NCI-H187 treated with DMSO at 0.1 percent for 48 hours (cell line): ENCODE measurements at regions not wholly inside any gene's neighbourhood (a gene's known extent, or its start where the extent isn't known, plus 50 kb on each side); places are given as distances from the start of the nearest gene placed in this dataset.
"Not testable (repeated sequence)": the region's sequence is repeated elsewhere in the genome, so short reads cannot be mapped to it uniquely, and the experiment has no call there.

Source experiments
- DNase-seq: peaks from one replicate; lab custom pipeline; 2025; lab: John Stamatoyannopoulos, UW

DNA sequence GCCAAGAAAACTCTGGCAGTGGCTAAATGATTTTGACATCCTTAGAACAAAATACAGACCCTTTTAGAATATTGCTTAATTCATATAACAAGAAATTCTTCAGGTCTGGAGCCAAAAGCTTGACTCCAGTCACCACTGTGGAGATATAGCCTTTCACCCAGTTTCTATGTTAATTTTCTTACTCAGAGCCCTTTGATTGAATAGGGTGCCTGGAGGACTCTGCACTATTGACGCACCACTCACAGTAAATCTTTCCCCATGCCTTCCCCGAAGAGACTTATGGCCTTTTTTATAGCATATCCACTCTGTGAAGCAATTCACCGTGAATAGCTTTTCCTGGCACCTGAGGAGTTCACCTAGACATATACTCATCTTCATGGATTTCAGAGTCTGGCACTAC, 613.8 kb downstream of the ZWINT start:
- no peak for DNase-seq

GRCh38 chr10:55746002-55746401, 615.1 kb downstream of the ZWINT start:
- no peak for DNase-seq

- DNase-seq = no peak
Observed at GRCh38 chr10:55742487-55742886, 618.6 kb downstream of the ZWINT start.

DNA sequence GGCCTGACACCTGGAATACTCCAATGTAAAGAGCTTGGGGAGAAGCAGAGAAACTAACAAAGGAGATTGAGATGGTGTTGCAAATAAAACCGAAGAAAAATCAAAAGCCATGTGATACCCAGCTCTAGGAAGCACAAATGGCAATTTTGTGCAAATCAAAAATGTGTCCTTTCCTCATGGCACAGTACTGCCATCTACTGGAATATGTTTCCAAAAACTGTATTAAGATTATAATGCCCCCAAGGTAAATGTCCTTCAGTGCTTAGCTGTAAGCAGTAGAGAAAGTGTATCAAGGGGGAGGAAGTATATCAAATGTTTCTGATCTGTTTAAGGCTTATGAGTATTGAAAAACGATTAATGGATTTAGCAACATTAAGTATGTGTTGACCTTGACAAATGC, 620.3 kb downstream of the ZWINT start:
- DNase-seq = not testable (repeated sequence)

GRCh38 chr10:55740110-55740509, 620.9 kb downstream of the ZWINT start:
- DNase-seq = no peak

DNA sequence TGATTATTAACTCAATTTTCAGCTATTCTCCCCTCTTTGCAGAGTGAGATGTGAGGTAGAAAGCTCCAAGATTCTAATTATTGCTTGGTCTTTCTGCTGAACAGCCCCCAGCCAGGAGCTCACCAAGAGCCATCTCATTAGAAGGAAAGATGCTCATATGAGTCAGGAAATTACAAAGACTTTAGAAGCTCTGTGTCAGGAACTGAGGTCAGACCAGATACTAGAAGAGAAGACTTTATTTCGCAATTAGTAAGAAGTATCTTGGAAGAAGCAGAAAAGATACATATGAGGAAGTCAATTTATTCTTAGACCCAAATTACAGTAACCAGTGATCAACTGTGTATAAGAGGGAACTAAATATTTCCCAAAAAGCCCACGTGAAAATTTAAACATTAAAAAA, 626.9 kb downstream of the ZWINT start:
- no peak for DNase-seq

DNA sequence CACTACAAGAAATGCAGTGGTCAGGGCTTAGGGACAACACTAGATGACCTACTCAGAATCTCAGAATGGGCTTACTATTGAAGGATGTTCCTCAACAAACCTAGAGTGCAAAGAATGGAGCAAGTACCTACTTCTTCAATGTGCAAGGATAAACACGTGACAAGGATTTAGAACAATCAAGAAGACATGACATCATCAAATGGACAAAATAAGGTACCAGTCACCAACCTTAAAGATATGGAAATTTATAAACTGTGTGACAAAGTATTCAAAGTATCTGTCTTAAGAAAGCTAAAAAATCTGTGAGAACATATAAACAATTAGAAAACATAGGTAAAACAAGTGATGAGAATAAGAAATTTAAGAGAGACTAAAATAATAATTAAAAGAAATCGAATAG, 656.1 kb downstream of the ZWINT start:
- DNase-seq = no peak

- DNase-seq = no peak
Observed at GRCh38 chr10:55668326-55668922, 692.6 kb downstream of the ZWINT start.

GRCh38 chr10:55653531-55653930, 707.5 kb downstream of the ZWINT start:
- DNase-seq = no peak

DNA sequence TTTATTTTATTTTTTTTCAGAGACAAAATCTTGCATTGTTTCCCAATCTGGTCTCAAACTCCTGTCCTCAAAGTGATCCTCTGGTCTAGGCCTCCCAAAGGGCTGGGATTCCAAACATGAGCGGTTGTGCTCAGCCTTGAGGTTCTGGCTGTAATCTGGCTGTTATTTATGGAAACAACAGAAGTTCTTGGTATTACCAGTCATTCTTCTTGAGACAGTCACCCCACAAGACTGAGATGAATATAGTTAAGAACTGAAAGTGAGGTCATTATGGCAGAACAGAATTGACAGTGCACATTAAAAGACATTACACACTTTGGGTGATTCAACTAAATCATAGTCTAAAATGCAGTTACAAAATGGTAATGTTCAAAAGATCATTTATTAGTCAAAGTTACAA, 719.5 kb downstream of the ZWINT start:
- no peak for DNase-seq

DNA sequence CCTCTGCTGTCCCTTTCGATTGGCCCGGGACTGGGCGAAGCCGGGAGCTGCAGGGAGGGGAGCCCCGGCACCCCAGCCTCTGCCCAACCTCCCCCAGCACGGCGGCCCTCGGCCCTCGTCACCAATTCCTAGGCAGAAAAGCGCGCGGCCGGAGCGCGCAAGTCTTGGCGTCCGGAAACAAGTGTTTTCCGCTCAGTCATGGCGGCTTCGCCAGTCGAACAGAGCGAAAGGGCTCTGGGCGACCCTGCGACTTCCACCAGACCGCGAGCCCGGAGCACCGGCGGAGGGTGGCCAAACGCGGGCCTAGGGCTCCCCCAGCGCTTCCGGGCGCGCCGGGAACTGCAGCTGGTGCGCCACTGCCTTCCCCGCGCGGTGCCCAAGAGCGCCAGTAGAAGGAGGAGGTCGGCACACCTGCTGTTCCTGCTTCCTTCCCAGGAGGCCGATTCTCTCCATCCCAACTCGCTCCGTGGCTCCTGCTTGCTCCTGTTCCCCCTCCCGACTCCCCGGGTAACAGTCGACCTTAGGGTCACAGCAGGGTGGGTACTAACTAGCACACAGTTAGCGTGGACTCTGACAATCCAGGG, 729.9 kb downstream of the ZWINT start:
- DNase-seq = no peak

- no peak for DNase-seq
Observed at GRCh38 chr10:55630491-55631056, 730.5 kb downstream of the ZWINT start.

- DNase-seq = no peak
Observed at GRCh38 chr10:55629793-55630490, 731.1 kb downstream of the ZWINT start.

DNA sequence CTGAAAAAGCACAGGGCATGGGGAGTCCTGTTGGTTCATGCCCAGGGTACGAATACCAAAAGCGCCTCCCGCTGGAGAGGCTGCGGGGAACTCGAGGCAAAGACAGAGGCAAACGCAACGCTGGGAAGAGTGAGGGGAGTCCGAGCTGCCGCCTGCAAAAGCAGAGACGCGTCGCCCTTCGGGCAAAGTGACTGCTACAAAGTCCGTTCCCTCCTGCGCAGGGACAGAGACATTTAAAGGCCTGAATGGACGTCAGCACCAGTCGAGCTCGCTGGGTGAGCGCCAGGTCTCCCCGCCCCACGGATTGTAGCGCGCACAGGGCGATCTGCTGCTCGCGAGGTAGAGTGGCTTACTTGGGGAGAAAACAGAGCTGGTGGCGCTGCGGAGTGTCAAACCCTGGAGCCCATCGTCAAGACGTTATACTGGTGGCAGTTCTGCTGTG, 732.8 kb downstream of the ZWINT start:
- DNase-seq = no peak

- DNase-seq = no peak
Observed at GRCh38 chr10:55627501-55628051, 733.5 kb downstream of the ZWINT start.

- DNase-seq = not testable (repeated sequence)
Observed at GRCh38 chr10:55601690-55602478, 759.2 kb downstream of the ZWINT start.

GRCh38 chr10:55551603-55552002, 750.6 kb upstream of the PCDH15 start:
- DNase-seq = no peak

DNA sequence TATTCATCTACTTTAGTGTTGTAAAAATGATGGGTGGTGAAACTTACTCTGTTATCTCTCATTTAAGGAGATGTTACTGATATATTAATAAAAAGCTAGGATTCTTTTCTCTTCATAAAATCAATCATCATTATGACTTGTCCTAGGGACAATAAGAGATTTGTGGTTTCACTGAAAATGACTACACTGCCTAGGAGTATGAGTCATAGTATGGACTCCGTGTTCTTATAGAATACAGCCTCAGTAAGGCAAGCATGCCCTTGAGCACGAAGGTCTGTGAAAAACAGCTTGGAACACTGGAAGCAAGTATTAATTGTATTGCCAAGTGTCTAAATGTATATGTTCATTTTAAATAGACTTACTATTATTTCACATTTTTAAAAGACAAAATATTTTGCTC, 749.2 kb upstream of the PCDH15 start:
- no peak for DNase-seq

DNA sequence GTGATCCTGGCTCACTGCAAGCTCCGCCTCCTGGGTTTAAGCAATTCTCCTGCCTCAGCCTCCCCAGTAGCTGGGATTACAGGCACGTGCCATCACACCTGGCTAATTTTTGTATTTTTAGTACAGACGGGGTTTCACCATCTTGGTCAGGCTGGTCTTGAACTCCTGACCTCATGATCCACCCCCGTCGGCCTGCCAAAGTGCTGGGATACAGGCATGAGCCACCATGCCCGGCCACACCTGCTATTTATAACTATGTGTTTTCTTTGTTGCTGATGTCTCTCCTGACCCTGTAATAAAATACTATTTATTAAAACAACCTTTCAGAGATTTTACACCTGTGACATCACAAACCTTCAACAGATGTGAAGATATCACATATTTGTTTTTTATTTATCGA, 736.5 kb upstream of the PCDH15 start:
- not testable (repeated sequence) for DNase-seq

DNA sequence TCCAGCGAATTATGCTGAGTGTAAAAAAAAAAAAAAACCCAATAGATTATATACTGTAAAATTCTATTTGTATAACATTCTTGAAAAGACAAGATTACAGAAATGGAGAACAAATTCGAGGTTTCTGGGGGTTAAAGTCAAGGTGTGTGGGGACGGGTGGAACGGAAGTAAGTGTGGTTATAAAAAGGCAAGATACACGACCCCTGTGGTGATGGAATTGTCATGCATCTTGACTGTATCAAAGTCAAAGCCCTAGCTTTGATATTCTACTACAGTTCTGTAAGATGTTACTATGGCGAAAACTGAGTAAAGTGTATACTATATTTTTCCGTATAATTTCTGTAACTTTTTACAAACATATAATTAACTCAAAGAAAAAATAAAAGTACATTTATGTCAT, 718.2 kb upstream of the PCDH15 start:
- no peak for DNase-seq

DNA sequence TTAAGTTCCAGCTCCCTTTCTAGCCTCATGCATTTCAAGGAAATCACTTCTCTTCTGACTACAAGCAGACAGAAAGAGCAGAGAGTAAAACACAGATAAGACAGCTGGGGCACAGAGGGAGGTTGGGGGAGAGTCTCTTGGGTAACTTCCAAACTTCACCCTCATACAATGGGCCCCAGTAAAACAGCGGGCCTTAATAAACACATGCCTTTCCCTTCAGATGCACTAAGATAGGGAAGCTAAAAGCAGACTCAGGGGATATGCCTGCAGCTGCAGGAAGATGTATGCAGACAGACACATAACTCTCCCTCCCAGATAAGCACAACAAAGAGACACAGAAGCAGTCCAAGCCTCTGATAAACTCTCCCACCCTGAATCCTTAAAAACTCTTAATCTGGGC, 717.4 kb upstream of the PCDH15 start:
- DNase-seq = not testable (repeated sequence)

DNA sequence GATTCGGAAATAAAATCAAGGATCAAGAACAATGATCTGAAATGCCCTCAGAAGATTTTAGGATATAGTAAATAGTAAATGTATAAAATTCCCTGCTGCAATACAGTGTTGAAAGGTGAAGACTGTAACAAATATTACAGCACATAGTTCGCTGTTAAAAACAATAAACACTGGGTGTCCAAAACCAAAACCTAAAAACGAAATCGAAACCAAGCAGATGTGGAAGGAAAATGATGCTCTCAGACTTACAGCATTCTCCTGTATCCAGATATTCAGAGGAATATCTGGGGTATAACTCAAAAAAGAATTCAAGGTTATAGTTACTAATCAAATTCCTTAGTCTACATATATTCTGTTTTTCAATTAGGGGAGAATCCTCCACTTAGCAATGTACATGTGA, 708.1 kb upstream of the PCDH15 start:
- no peak for DNase-seq
